ENCODE measurements at regions not wholly inside any gene's neighbourhood (a gene's known extent, or its start where the extent isn't known, plus 50 kb on each side); places are given as distances from the start of the nearest gene placed in this dataset.

DNA sequence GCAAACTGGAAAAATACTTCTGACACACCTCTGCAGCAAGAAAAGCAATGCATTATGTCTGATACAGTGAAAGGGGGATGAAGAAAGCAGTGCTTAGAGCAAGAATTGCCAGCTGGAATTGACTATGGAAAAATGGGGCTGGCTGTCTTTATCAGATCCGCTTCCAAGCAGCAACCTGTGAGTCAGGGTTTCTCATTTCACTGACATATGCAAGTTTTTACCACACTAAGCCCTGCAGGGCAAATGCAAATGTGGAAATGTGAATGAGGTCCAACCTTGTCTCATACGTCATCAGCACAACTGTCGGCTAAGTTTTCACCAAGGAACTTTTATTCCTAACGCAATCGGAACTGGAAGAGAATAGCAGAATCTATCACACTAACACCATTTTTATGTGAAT is 172.5 kb upstream of the GADL1 start:
- TF ChIP-seq, protein P1, sequence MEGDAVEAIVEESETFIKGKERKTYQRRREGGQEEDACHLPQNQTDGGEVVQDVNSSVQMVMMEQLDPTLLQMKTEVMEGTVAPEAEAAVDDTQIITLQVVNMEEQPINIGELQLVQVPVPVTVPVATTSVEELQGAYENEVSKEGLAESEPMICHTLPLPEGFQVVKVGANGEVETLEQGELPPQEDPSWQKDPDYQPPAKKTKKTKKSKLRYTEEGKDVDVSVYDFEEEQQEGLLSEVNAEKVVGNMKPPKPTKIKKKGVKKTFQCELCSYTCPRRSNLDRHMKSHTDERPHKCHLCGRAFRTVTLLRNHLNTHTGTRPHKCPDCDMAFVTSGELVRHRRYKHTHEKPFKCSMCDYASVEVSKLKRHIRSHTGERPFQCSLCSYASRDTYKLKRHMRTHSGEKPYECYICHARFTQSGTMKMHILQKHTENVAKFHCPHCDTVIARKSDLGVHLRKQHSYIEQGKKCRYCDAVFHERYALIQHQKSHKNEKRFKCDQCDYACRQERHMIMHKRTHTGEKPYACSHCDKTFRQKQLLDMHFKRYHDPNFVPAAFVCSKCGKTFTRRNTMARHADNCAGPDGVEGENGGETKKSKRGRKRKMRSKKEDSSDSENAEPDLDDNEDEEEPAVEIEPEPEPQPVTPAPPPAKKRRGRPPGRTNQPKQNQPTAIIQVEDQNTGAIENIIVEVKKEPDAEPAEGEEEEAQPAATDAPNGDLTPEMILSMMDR (optimal IDR thresholded peaks at IDR 0.05 in 1 of 3, IDR thresholded peaks at IDR 0.05 in 1 of 3, conservative IDR thresholded peaks at IDR 0.05 in 1 of 3; ENCODE audit: extremely low read depth in 1 of 3, insufficient read depth in 2 of 3, low read length in 3 of 3) = no peak
- TF ChIP-seq EZH2 (IDR thresholded peaks at IDR 0.05; ENCODE audit: low read length) = no peak

All from keratinocyte (primary cell).